ENCODE measurements at regions not wholly inside any gene's neighbourhood (a gene's known extent, or its start where the extent isn't known, plus 50 kb on each side); places are given as distances from the start of the nearest gene placed in this dataset.
"Not testable (repeated sequence)": the region's sequence is repeated elsewhere in the genome, so short reads cannot be mapped to it uniquely, and the experiment has no call there.

GRCh38 chr4:95779447-95779846, 60.4 kb upstream of the PDHA2 start:
- H3K4me3 ChIP-seq (ENCODE audit: low read length): no peak overlapping the region
- H3K9me3 ChIP-seq (ENCODE audit: control insufficient read depth, insufficient read depth, low read length): no peaks in the 10 kb centered on the region
- no peaks in the 10 kb centered on the region for H3K4me1 Mint-ChIP-seq
- H3K27me3 Mint-ChIP-seq (ENCODE audit: low read depth in 2 of 2): no peaks in the 10 kb centered on the region
- no peak overlapping the region for H3K4me3 Mint-ChIP-seq
- no peak overlapping the region for H3K27ac ChIP-seq (ENCODE audit: low read length)
- H3K27ac Mint-ChIP-seq: no peak overlapping the region
- no peaks in the 10 kb centered on the region for H3K36me3 Mint-ChIP-seq
- ATAC-seq (no peak), DNase-seq (no peak)
- peaks cover 2 to 4% of the 10 kb centered on the region in 2 donors for H3K9me3 Mint-ChIP-seq
- 100% methylated on average over 1 of the region's 1 CpG for WGBS (ENCODE audit: insufficient coverage)
- no peaks in the 10 kb centered on the region for H3K4me1 ChIP-seq (ENCODE audit: control insufficient read depth, insufficient read depth, low read length)
- TF ChIP-seq CTCF (IDR thresholded peaks at IDR 0.05): no peak
- intact Hi-C loops (cut with micrococcal nuclease): no loop called here
- H3K36me3 ChIP-seq (ENCODE audit: control insufficient read depth, insufficient read depth, low read length): no peaks in the 10 kb centered on the region
- H3K27me3 ChIP-seq (ENCODE audit: control insufficient read depth, insufficient read depth, low read length): no peaks in the 10 kb centered on the region

- Histone ChIP-seq H3K36me3 (ENCODE audit: control insufficient read depth, insufficient read depth, low read length) (no peaks in the 10 kb centered on the region), H3K27ac (ENCODE audit: low read length) (no peak overlapping the region), H3K9me3 (ENCODE audit: control insufficient read depth, insufficient read depth, low read length) (no peaks in the 10 kb centered on the region), H3K4me3 (ENCODE audit: low read length) (no peak overlapping the region), H3K4me1 (ENCODE audit: control insufficient read depth, insufficient read depth, low read length) (no peaks in the 10 kb centered on the region), H3K27me3 (ENCODE audit: control insufficient read depth, insufficient read depth, low read length) (no peaks in the 10 kb centered on the region)
- Mint-ChIP-seq H3K27me3 (ENCODE audit: low read depth in 2 of 2) (no peaks in the 10 kb centered on the region), H3K4me1 (no peaks in the 10 kb centered on the region), H3K4me3 (no peak overlapping the region), H3K9me3 (peaks cover 2 to 4% of the 10 kb centered on the region in 2 donors), H3K36me3 (no peaks in the 10 kb centered on the region), H3K27ac (no peak overlapping the region)
- TF ChIP-seq CTCF (IDR thresholded peaks at IDR 0.05): no peak
- intact Hi-C loops (cut with micrococcal nuclease): no loop called here
- no peak for DNase-seq
- no peak for ATAC-seq
Measured at GRCh38 chr4:95778666-95779065, 61.2 kb upstream of the PDHA2 start.

- H3K4me3 Mint-ChIP-seq; ATAC-seq; H3K4me3 ChIP-seq (ENCODE audit: low read length); intact Hi-C loops (cut with micrococcal nuclease); H3K27ac Mint-ChIP-seq; H3K36me3 Mint-ChIP-seq; H3K27me3 Mint-ChIP-seq (ENCODE audit: low read depth in 2 of 2); H3K27me3 ChIP-seq (ENCODE audit: control insufficient read depth, insufficient read depth, low read length); H3K27ac ChIP-seq (ENCODE audit: low read length); H3K9me3 Mint-ChIP-seq; H3K4me1 Mint-ChIP-seq; DNase-seq; H3K36me3 ChIP-seq (ENCODE audit: control insufficient read depth, insufficient read depth, low read length); H3K9me3 ChIP-seq (ENCODE audit: control insufficient read depth, insufficient read depth, low read length); H3K4me1 ChIP-seq (ENCODE audit: control insufficient read depth, insufficient read depth, low read length): not testable (repeated sequence)
- WGBS (ENCODE audit: insufficient coverage): 73% methylated on average over 2 of the region's 3 CpGs
Measured at GRCh38 chr4:95770605-95771004, 69.3 kb upstream of the PDHA2 start.

- no peak overlapping the region for H3K27ac ChIP-seq (ENCODE audit: low read length)
- no peaks in the 10 kb centered on the region for H3K36me3 ChIP-seq (ENCODE audit: control insufficient read depth, insufficient read depth, low read length)
- peaks cover 2 to 4% of the 10 kb centered on the region in 2 donors for H3K4me1 Mint-ChIP-seq
- DNase-seq (no peak), ATAC-seq (no peak)
- no peaks in the 10 kb centered on the region for H3K36me3 Mint-ChIP-seq
- no peaks in the 10 kb centered on the region for H3K9me3 ChIP-seq (ENCODE audit: control insufficient read depth, insufficient read depth, low read length)
- H3K27ac Mint-ChIP-seq: no peak overlapping the region
- peaks cover 5 to 18% of the 10 kb centered on the region in 2 donors for H3K9me3 Mint-ChIP-seq
- WGBS (ENCODE audit: insufficient coverage): 97% methylated on average over 2 of the region's 3 CpGs
- H3K4me1 ChIP-seq (ENCODE audit: control insufficient read depth, insufficient read depth, low read length): no peaks in the 10 kb centered on the region
- TF ChIP-seq CTCF (IDR thresholded peaks at IDR 0.05): no peak
- H3K4me3 Mint-ChIP-seq: no peak overlapping the region
- H3K27me3 ChIP-seq (ENCODE audit: control insufficient read depth, insufficient read depth, low read length): no peaks in the 10 kb centered on the region
- H3K4me3 ChIP-seq (ENCODE audit: low read length): no peak overlapping the region
- intact Hi-C loops (cut with micrococcal nuclease): no loop called here
- H3K27me3 Mint-ChIP-seq (ENCODE audit: low read depth in 2 of 2): no peaks in the 10 kb centered on the region
Measured at GRCh38 chr4:95764961-95765360, 74.9 kb upstream of the PDHA2 start.

Measured in natural killer cell (primary cell).